Forelimb muscle (tissue), 1 donor: ENCODE measurements at regions not wholly inside any gene's neighbourhood (a gene's known extent, or its start where the extent isn't known, plus 50 kb on each side); places are given as distances from the start of the nearest gene placed in this dataset.

Experiments
- DNase-seq: peaks from one replicate; pipeline ENCODE4 v3.0.0-alpha.2; 2013; ENCODE audit warnings: low read depth

- DNase-seq = no peak
Observed at GRCh38 chr15:77557564-77557963, 75.1 kb downstream of the LINGO1 start.

- DNase-seq = no peak
Observed at GRCh38 chr15:77557144-77557543, 75.6 kb downstream of the LINGO1 start.

- DNase-seq = no peak
Observed at GRCh38 chr15:77556622-77557021, 76.1 kb downstream of the LINGO1 start.

- no peak for DNase-seq
Observed at GRCh38 chr15:77555232-77555631, 77.5 kb downstream of the LINGO1 start.

DNA sequence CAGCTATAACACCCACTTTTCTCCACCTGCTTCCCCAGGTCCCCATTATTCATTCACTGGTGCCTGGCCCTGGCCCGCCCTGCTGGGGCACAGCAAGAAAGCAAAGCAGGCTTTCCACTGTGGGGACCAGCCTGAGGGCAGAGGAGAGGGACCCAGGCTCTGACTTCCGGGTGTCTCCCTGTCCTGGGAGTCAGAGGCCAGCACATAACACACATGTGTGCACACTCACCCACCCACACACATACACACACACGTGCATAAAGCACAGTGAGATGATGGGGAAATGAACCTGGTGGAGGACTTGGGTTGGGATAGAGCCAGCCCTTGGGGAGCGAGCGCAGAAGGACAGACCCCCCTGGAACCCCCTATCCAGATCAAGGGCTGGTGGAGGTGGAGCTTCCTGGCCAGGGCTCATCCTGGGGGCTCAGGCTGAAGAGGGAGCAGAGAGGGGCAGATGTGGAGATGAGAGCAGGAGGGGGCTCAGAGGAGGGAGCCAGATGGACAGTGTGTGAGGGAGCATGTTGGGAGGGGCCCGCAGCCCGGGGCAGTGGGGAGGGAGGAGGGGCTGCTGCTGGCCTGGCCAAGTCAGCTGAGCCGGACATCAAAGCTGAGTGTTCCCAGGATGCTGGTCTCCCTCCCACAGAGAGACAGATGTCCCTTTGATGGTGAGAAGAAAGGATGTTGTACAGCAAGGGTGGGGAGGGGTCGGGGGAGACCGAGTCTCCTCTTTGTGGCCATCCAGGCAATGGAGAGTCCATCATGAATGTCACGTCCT lies 78.2 kb downstream of the LINGO1 start:
- DNase-seq = no peak

DNA sequence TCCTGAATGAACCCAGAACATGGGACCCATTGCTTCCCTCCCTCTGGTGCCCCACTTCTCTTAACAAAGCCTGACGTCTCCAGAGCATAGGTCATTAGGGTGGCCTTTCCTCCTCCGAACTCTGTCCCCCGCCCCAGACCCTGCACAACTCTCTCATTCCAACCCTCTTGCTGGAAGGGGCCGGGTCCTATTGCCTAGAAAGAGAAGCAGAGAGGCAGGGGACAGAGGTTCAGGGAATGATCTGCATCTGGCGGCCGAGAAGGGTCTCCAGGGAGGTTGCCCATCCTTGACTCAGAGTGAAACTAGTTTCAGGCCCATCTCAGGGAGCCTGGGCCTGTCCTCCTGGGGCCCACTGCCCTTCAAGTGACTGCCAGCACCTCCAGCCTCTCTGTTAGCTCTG lies 79.0 kb downstream of the LINGO1 start:
- no peak for DNase-seq

DNA sequence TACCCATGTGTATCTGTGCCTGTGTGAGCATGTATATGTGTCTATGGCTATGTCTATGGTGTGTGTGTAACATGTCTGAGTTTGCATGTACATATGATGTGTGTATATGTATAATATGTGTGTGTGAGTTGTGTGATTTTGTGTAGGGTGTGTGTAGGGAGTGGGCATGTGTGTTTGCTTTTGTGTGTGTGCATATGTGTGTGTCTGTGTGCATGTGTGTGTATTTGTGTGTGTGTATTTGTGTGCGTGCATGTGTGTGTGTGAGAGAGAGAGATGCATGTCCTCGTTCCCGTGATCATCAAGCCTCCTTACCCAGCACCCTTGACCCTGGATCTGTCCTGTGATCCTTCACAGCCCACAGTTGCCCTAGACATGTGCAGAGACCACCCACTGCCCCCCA lies 79.5 kb downstream of the LINGO1 start:
- no peak for DNase-seq

DNA sequence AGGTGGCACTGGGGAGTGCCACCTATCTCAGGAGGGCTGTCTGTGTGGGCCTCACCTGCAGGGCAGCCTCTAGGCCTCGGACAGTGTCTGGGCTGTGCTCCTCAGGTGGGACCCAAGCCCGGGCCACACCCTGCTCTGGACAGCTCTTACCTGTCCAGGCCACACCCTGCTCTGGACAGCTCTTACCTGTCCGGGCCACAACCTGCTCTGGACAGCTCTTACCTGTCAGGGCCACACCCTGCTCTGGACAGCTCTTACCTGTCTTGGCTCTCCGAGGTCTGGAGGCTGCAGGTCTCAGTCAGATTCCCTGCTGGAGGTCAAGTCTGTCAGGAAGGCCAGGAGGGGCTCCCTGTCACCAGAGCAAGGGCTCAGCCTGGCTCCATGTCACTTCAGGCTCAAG lies 80.6 kb downstream of the LINGO1 start:
- no peak for DNase-seq

- DNase-seq = no peak
Observed at GRCh38 chr15:77550301-77551251, 82.1 kb downstream of the LINGO1 start.

- DNase-seq = no peak
Observed at GRCh38 chr15:77549576-77550288, 83.0 kb downstream of the LINGO1 start.

DNA sequence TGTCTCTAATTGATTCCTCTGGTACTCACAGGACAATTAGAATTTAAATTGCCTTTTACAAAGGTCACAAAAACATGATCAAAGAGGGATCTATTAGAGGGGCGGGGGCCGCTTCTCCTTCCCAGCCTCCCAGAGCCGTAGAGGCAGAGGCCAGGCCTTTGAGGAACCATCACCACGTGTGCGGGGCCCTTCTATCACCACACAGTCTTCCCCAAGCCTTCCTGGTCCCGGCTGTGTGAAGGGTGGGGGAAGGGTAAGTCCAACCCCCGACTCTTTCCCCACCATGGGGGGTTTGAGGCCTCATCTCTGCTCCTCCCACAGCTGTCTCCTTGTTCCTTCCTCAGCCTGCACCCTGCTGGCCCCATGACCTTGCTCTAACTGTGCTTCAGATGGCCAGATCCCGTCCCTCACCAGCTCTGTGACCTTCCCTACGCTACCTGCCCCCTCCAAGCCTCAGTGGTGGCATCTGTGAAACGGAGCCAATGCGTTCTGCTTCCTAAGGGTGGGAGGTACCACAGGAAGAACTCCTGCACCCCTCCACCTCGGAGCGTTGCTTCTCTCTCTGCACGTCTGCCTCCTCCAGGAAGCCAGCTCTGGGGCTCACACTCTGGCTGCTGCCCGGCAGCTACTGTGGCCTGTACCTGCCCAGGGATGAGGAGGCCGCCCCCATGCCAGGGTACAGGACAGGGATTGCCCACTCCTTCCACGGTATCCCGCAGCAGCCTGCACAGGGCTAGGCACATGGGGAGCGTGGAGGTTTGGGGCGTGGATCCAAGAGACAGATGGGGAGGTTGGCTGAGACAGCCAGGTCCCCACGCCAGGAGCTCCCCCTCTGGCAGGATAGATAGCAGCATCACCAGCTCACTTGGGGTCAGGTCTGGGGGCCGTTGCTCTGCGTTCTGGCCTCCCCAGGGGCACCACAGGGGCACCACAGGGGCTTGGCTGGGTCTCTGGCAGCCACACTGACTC lies 83.8 kb downstream of the LINGO1 start:
- no peak for DNase-seq

DNA sequence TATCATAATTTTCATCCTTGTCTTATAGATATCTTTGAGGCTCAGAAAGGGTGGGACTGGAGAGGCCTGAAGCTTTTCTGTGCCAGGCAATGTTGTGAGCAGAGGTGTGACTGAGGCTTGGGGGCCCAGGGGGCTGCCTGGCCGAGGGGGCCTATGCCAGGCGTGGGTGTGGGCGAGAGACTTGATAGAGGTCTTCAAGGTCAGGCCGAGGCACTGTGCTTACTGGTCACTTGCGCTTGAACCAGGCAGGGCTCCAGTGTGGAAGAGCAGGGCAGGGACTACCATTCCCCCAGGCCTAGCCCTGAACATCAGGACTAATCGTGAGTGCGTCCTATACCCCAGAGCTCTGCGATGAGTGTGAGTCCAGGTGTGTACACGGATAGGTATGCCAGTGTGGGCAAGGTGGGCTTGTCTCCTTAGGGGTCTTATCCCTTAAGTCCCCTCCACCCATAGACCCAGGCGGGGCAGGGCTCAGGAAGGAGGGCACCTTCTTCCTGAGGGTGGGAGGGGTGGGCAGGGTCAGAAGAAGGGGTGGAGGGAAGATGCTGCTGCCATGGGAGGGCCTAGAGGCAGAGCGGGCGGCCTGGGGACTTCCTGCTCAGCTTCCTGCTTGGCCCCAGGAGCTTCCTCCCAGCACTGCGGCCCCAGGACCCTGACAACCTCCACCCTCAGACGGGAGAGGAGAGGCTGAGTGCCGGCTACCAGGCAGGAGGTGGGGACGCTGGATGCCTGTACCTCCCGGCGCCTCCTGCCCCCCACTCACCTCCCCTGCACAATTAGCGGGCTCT lies 84.7 kb downstream of the LINGO1 start:
- no peak for DNase-seq

DNA sequence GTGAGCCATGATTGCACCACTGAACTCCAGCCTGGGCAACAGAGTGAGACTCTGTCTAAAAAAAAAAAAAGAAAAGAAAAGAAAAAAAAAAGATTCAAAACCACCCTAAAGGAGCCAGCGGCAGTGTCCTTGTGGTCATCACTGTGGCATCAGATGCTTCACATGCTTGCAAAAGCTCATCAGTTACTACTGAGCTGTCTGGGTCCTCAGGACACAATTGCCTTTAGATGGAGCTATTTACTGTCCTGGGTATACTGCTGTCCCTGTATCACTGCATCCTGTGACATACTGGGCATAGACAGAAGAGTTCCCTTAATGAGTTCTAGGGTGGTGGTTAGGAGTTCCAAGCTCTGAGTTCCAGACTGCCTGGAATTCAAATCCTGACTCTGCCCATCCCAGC lies 85.8 kb downstream of the LINGO1 start:
- DNase-seq = no peak

- no peak for DNase-seq
Observed at GRCh38 chr15:77546050-77546501, 86.6 kb downstream of the LINGO1 start.

- DNase-seq = no peak
Observed at GRCh38 chr15:77545058-77545457, 87.7 kb downstream of the LINGO1 start.

- DNase-seq = no peak
Observed at GRCh38 chr15:77544162-77544561, 88.5 kb downstream of the LINGO1 start.

- DNase-seq = no peak
Observed at GRCh38 chr15:77543159-77543882, 89.4 kb downstream of the LINGO1 start.

DNA sequence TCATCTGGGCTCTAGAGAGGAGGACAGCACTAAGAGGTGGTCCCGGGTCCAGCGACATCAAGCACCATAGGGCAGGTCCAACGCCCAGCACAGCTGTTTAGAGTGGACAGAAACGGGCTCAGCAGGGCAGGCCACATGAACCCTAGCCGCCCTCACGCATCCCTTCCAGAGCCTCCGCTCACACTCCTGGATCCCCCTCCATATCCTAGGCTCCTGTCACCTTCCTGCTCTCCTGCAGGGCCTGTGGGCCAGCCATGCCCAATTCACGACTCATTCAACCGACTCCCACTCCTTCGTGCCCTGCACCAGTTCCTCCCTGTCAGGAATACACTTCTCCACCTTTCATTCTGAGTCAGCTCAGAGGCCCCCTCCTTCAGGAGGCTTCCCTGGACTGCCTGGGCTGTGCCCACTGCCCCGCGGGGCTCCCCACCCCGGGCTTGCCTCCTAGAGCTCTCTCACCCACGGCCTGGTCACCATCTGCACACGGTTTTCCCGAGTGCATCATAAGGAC lies 90.2 kb downstream of the LINGO1 start:
- no peak for DNase-seq
